HEK293T (cell line): ENCODE measurements at regions not wholly inside any gene's neighbourhood (a gene's known extent, or its start where the extent isn't known, plus 50 kb on each side); places are given as distances from the start of the nearest gene placed in this dataset.
"Not testable (repeated sequence)": the region's sequence is repeated elsewhere in the genome, so short reads cannot be mapped to it uniquely, and the experiment has no call there.

Experiments
- CTCF ChIA-PET: fragments of 350-600 bp; formaldehyde crosslinking; extraction: SDS; loops from one replicate; lab custom pipeline; 2021; ENCODE audit warnings: antibody characterized with exemption, inconsistent platforms; lab: Yijun Ruan, JAX
- POLR2A ChIA-PET: fragments of 350-600 bp; formaldehyde crosslinking; extraction: SDS; loops from one replicate; lab custom pipeline; 2020; ENCODE audit warnings: antibody characterized with exemption, inconsistent platforms; lab: Yijun Ruan, JAX
- DNase-seq: peaks from one replicate; pipeline ENCODE4 v3.0.0; 2012; ENCODE audit warnings: mixed read lengths; ENCODE audit errors: extremely low spot score
- ARNT ChIP-seq: fragments of 450-650 bp; IDR thresholded peaks from 2 replicates; pipeline ENCODE4 v1.6.1; 2017; ENCODE audit warnings: mild to moderate bottlenecking
- BHLHE40 ChIP-seq: fragments of 450-650 bp; IDR thresholded peaks from 2 replicates; pipeline ENCODE4 v1.6.1; 2016; ENCODE audit warnings: mild to moderate bottlenecking, moderate library complexity, borderline replicate concordance
- CTBP1 ChIP-seq: fragments of 450-650 bp; IDR thresholded peaks from 2 replicates; pipeline ENCODE4 v1.6.1; 2016; ENCODE audit warnings: borderline replicate concordance
- ELF4 ChIP-seq: fragments of 450-650 bp; IDR thresholded peaks from 2 replicates; pipeline ENCODE4 v1.6.1; 2017; ENCODE audit warnings: antibody characterized with exemption
- FOXA1 ChIP-seq: fragments of 450-650 bp; IDR thresholded peaks from 2 replicates; pipeline ENCODE4 v1.6.1; 2016; ENCODE audit warnings: mild to moderate bottlenecking
- FOXK2 ChIP-seq: fragments of 450-650 bp; IDR thresholded peaks from 2 replicates; pipeline ENCODE4 v1.6.1; 2016; ENCODE audit warnings: mild to moderate bottlenecking
- FOXM1 ChIP-seq: fragments of 450-650 bp; IDR thresholded peaks from 2 replicates; pipeline ENCODE4 v1.6.1; 2017; ENCODE audit warnings: mild to moderate bottlenecking, borderline replicate concordance
- HDGF ChIP-seq: fragments of 450-650 bp; IDR thresholded peaks from 2 replicates; pipeline ENCODE4 v1.6.1; 2017; ENCODE audit warnings: antibody characterized with exemption, borderline replicate concordance
- L3MBTL2 ChIP-seq: fragments of 450-650 bp; conservative IDR thresholded peaks from 2 replicates; pipeline ENCODE4 v1.6.1; 2016; ENCODE audit warnings: mild to moderate bottlenecking
- LEF1 ChIP-seq: fragments of 450-650 bp; IDR thresholded peaks from 2 replicates; pipeline ENCODE4 v1.6.1; 2017; ENCODE audit warnings: mild to moderate bottlenecking, borderline replicate concordance
- NFRKB ChIP-seq: fragments of 450-650 bp; IDR thresholded peaks from 2 replicates; pipeline ENCODE4 v1.6.1; 2016; ENCODE audit warnings: mild to moderate bottlenecking, moderate library complexity
- PKNOX1 ChIP-seq: fragments of 450-650 bp; IDR thresholded peaks from 2 replicates; pipeline ENCODE4 v1.6.1; 2016
- SP1 ChIP-seq: fragments of 450-650 bp; IDR thresholded peaks from 2 replicates; pipeline ENCODE4 v1.6.1; 2017
- SUZ12 ChIP-seq: fragments of 450-650 bp; IDR thresholded peaks from 2 replicates; pipeline ENCODE4 v1.6.1; 2016; ENCODE audit warnings: mild to moderate bottlenecking
- TARDBP ChIP-seq: fragments of 450-650 bp; IDR thresholded peaks from 2 replicates; pipeline ENCODE4 v1.6.1; 2016
- ZNF384 ChIP-seq: fragments of 450-650 bp; IDR thresholded peaks from 2 replicates; pipeline ENCODE4 v1.6.1; 2016

GRCh38 chr16:22436823-22437652, 62.6 kb upstream of the CDR2 start:
- DNase-seq: peak; percentile 61

GRCh38 chr16:22436326-22436822, 62.0 kb upstream of the CDR2 start:
- DNase-seq, CTCF ChIA-PET, POLR2A ChIA-PET: not testable (repeated sequence)

More at GRCh38 chr16:22436823-22437652, 62.6 kb upstream of the CDR2 start:
- peak; percentile 55 for TF ChIP-seq L3MBTL2
- CTCF ChIA-PET, POLR2A ChIA-PET: not testable (repeated sequence)

- POLR2A ChIA-PET, DNase-seq, CTCF ChIA-PET: not testable (repeated sequence)
Observed at GRCh38 chr16:22431314-22431713, 56.9 kb upstream of the CDR2 start.

- TF ChIP-seq HDGF (no peak), BHLHE40 (no peak), FOXK2 (no peak), ARNT (no peak)
- ChIA-PET POLR2A (no interaction called here), CTCF (no interaction called here)
- no peak for DNase-seq
Observed at GRCh38 chr16:22428654-22429053, 54.2 kb upstream of the CDR2 start.

GRCh38 chr16:22427556-22427955, 53.1 kb upstream of the CDR2 start:
- TF ChIP-seq L3MBTL2 (no peak), LEF1 (no peak), TARDBP (no peak), ELF4 (no peak), FOXA1 (no peak), SUZ12 (no peak), NFRKB (no peak), FOXK2 (no peak), CTBP1 (no peak), SP1 (no peak), FOXM1 (no peak), PKNOX1 (no peak), BHLHE40 (no peak), ZNF384 (no peak), HDGF (no peak), ARNT (no peak)
- POLR2A ChIA-PET: no interaction called here
- no peak for DNase-seq
- CTCF ChIA-PET: no interaction called here

GRCh38 chr16:22425847-22426246, 51.4 kb upstream of the CDR2 start:
- CTCF ChIA-PET: no interaction called here
- TF ChIP-seq CTBP1: no peak
- no peak for TF ChIP-seq ARNT
- no peak for TF ChIP-seq LEF1
- TF ChIP-seq SP1: no peak
- TF ChIP-seq PKNOX1: no peak
- TF ChIP-seq NFRKB: no peak
- no peak for TF ChIP-seq L3MBTL2
- TF ChIP-seq TARDBP: no peak
- TF ChIP-seq ELF4: no peak
- POLR2A ChIA-PET: no interaction called here
- no peak for DNase-seq

GRCh38 chr16:22425036-22425801, 50.8 kb upstream of the CDR2 start:
- ChIA-PET POLR2A (no interaction called here), CTCF (no interaction called here)

More at GRCh38 chr16:22425036-22425801, 50.8 kb upstream of the CDR2 start:
- DNase-seq: no peak
- TF ChIP-seq FOXK2: no peak
- TF ChIP-seq FOXA1: no peak
- TF ChIP-seq FOXM1: no peak
- no peak for TF ChIP-seq SUZ12
- no peak for TF ChIP-seq ARNT
- no peak for TF ChIP-seq BHLHE40
- no peak for TF ChIP-seq HDGF
- no peak for TF ChIP-seq ZNF384
- no peak for TF ChIP-seq L3MBTL2
- no peak for TF ChIP-seq CTBP1
- TF ChIP-seq SP1: no peak
- no peak for TF ChIP-seq LEF1
- TF ChIP-seq ELF4: no peak
- no peak for TF ChIP-seq TARDBP
- no peak for TF ChIP-seq PKNOX1
- TF ChIP-seq NFRKB: no peak
